ENCODE measurements at regions not wholly inside any gene's neighbourhood (a gene's known extent, or its start where the extent isn't known, plus 50 kb on each side); places are given as distances from the start of the nearest gene placed in this dataset.

DNA sequence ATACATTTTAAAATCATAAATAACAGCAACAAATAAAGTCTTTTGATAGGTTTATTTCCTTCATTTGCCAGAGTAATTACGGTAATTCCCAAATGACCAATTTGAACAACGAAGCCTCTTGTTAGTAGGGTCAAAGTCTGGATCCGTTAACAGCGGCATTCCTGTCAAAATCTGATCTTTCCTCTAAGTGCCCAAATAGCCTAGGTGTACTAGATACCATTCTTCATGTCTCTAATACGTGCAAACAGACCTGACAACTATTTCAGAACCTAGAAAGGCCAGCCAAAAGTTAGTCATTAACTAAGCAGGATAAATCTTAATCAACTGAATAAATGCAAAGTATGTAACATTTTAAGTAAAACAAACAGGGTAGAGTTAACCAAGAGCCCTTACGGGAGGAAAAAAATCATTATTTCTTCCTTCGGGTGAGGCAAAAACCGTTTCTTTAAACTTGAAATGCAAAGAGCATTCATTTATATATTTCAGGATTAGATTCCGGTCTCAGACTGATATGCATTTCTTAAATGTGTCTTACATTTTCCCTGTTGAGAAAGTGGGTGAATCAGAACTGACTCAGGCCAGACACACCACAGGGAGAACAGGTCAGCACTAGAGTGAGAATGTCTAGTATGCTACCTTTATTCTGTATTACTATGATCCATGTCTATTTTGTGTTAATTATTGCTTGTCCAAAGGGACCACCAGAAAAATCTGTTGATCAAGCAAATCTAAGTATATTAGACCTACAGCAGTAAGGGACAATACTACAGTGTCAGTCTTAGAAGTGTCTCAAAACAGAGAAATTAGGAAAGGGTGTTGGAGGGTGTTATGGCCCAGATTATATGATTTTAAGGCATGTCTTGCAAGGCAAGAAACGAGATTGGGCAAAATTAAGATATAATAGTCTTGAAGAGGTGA, 141.5 kb upstream of the NDUFV2 start:
- Histone ChIP-seq H3K4me3 (replicated peaks in 1 of 3; ENCODE audit: insufficient read depth in 1 of 3, low read depth in 2 of 3, low read length in 3 of 3) (peak overlapping the region in 2 of 3 experiments; percentile 1 to 24; a peak in 1 of 6 replicates), H3K9me3 (ENCODE audit: low read length) (no peaks in the 10 kb centered on the region), H2AFZ (ENCODE audit: low read length) (no peak overlapping the region), H3K4me1 (ENCODE audit: insufficient read depth, low read length) (peaks cover 81% of the 10 kb centered on the region), H3K27ac (ENCODE audit: extremely low read length, insufficient read depth, low read length) (peak overlapping the region; percentile 62), H3K79me2 (ENCODE audit: insufficient read depth, low read length) (no peaks in the 10 kb centered on the region), H3K4me2 (ENCODE audit: low read depth, low read length) (peak overlapping the region; percentile 73), H3K9ac (ENCODE audit: insufficient read depth, low read depth, low read length) (no peak overlapping the region), H3K27me3 (ENCODE audit: control insufficient read depth in 1 of 2, insufficient read depth in 2 of 2, low read length in 2 of 2) (no peaks in the 10 kb centered on the region), H3K36me3 (replicated peaks in 1 of 2; ENCODE audit: control insufficient read depth in 1 of 2, insufficient read depth in 2 of 2, low read length in 2 of 2) (no peaks in the 10 kb centered on the region), H4K20me1 (ENCODE audit: insufficient read depth, low read length) (no peaks in the 10 kb centered on the region)
- POLR2A ChIA-PET, result no interaction called here
- intact Hi-C loops (cut with micrococcal nuclease; ENCODE audit: unreplicated experiment) (no loop called here), in situ Hi-C loops (cut with HindIII; ENCODE audit: extremely low pct_ligation_motif_present, low pct_unique_long_range_greater_than_20kb) (no loop called here)
- ATAC-seq, result peak; percentile 63
- FAIRE-seq, result peak; percentile 73
- WGBS (ENCODE audit: low lambda C conversion rate), result 11% methylated on average over 10 of the region's 10 CpGs
- CTCF ChIA-PET (ENCODE audit: low intra/inter-chr PET ratio, low total read pairs), result no interaction called here
- no TSS peak for BruUV-seq (replicated peaks)
- DNase-seq (ENCODE audit: low spot score), result peak; percentile 77
- no peak for TF ChIP-seq RAD51 (IDR thresholded peaks at IDR 0.05; ENCODE audit: borderline replicate concordance)
- peak; percentile 56 for TF ChIP-seq HDAC2 (CRISPR knock-in tag; IDR thresholded peaks at IDR 0.05)
- peak; percentile 74 for TF ChIP-seq TEAD3 (CRISPR knock-in tag; optimal IDR thresholded peaks at IDR 0.05; ENCODE audit: borderline replicate concordance)
- peak; percentile 40; the same call in 1 of the 2 replicates for TF ChIP-seq TCF7 (IDR thresholded peaks at IDR 0.05; ENCODE audit: low read depth)
- TF ChIP-seq, protein P1, sequence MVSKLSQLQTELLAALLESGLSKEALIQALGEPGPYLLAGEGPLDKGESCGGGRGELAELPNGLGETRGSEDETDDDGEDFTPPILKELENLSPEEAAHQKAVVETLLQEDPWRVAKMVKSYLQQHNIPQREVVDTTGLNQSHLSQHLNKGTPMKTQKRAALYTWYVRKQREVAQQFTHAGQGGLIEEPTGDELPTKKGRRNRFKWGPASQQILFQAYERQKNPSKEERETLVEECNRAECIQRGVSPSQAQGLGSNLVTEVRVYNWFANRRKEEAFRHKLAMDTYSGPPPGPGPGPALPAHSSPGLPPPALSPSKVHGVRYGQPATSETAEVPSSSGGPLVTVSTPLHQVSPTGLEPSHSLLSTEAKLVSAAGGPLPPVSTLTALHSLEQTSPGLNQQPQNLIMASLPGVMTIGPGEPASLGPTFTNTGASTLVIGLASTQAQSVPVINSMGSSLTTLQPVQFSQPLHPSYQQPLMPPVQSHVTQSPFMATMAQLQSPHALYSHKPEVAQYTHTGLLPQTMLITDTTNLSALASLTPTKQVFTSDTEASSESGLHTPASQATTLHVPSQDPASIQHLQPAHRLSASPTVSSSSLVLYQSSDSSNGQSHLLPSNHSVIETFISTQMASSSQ (IDR thresholded peaks at IDR 0.05; ENCODE audit: low read depth), result 0 out of 2 replicates have a peak, but pooled peaks have one; percentile 65
- TF ChIP-seq, protein P1 (CRISPR knock-in tag; IDR thresholded peaks at IDR 0.05; ENCODE audit: borderline replicate concordance), result peak; percentile 84; the same call in 1 of the 2 replicates
- peak; percentile 42; the same call in 1 of the 2 replicates for TF ChIP-seq CREM (IDR thresholded peaks at IDR 0.05)
- no peak for TF ChIP-seq CREM (CRISPR knock-in tag; IDR thresholded peaks at IDR 0.05)
- TF ChIP-seq EP300 (IDR thresholded peaks at IDR 0.05; ENCODE audit: low read depth in 2 of 2, low read length in 2 of 2), result peak in 1 of 2 experiments; percentile 65; a peak in 2 of 4 replicates
- TF ChIP-seq EP300 (CRISPR knock-in tag; IDR thresholded peaks at IDR 0.05; ENCODE audit: borderline replicate concordance), result no peak
- peak; percentile 35; the same call in 1 of the 2 replicates for TF ChIP-seq NR2F6 (IDR thresholded peaks at IDR 0.05)
- TF ChIP-seq NR2F6 (CRISPR knock-in tag; IDR thresholded peaks at IDR 0.05), result peak; percentile 26; the same call in 1 of the 2 replicates
- peak; percentile 67; the same call in 1 of the 2 replicates for TF ChIP-seq ISL2 (CRISPR knock-in tag; IDR thresholded peaks at IDR 0.05)
- peak; percentile 6 to 49; a peak in 2 of 4 replicates for TF ChIP-seq MAFK (conservative IDR thresholded peaks at IDR 0.05 in 1 of 2, IDR thresholded peaks at IDR 0.05 in 1 of 2; ENCODE audit: low read length in 2 of 2)
- TF ChIP-seq ZNF143 (CRISPR knock-in tag; IDR thresholded peaks at IDR 0.05), result no peak
- TF ChIP-seq, protein P2, sequence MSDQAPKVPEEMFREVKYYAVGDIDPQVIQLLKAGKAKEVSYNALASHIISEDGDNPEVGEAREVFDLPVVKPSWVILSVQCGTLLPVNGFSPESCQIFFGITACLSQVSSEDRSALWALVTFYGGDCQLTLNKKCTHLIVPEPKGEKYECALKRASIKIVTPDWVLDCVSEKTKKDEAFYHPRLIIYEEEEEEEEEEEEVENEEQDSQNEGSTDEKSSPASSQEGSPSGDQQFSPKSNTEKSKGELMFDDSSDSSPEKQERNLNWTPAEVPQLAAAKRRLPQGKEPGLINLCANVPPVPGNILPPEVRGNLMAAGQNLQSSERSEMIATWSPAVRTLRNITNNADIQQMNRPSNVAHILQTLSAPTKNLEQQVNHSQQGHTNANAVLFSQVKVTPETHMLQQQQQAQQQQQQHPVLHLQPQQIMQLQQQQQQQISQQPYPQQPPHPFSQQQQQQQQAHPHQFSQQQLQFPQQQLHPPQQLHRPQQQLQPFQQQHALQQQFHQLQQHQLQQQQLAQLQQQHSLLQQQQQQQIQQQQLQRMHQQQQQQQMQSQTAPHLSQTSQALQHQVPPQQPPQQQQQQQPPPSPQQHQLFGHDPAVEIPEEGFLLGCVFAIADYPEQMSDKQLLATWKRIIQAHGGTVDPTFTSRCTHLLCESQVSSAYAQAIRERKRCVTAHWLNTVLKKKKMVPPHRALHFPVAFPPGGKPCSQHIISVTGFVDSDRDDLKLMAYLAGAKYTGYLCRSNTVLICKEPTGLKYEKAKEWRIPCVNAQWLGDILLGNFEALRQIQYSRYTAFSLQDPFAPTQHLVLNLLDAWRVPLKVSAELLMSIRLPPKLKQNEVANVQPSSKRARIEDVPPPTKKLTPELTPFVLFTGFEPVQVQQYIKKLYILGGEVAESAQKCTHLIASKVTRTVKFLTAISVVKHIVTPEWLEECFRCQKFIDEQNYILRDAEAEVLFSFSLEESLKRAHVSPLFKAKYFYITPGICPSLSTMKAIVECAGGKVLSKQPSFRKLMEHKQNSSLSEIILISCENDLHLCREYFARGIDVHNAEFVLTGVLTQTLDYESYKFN (CRISPR knock-in tag; conservative IDR thresholded peaks at IDR 0.05), result peak; percentile 71
